Panc1 (cell line): ENCODE measurements at regions not wholly inside any gene's neighbourhood (a gene's known extent, or its start where the extent isn't known, plus 50 kb on each side); places are given as distances from the start of the nearest gene placed in this dataset.

Source experiments
- ATAC-seq: fragments of 200-7000 bp; cut with Tn5 transposase; 2 replicates; pipeline ENCODE4 v1.9.1; 2020; ENCODE audit warnings: mild to moderate bottlenecking, moderate library complexity
- BruUV-seq: library from RNA; stranded (reverse); fragments of 400-500 nt; replicated peaks from 2 replicates; lab custom pipeline; 2021; lab: Mats Ljungman, UMichigan
- CTCF ChIA-PET: fragments of 300-600 bp; sonication (Branson Sonifier 250); formaldehyde crosslinking; loops from one replicate; lab custom pipeline; 2022; ENCODE audit warnings: antibody characterized with exemption; lab: Charles Lee
- POLR2A ChIA-PET: fragments of 300-600 bp; sonication (Branson Sonifier 250); formaldehyde crosslinking; loops from one replicate; lab custom pipeline; 2022; ENCODE audit warnings: antibody characterized with exemption; lab: Charles Lee
- DNase-seq: peaks from one replicate; pipeline ENCODE4 v3.0.0-alpha.2; 2010; ENCODE audit warnings: low read depth, low spot score
- H3K27ac ChIP-seq: 2 replicates; pipeline ENCODE4 v1.5.1; 2011; ENCODE audit warnings: mild to moderate bottlenecking, low read length, inconsistent platforms
- H3K27me3 ChIP-seq: fragments of 200-500 bp; sonication (Bioruptor generic); 2 replicates; pipeline ENCODE4 v1.6.0; 2014; ENCODE audit warnings: low read length, inconsistent platforms; ENCODE audit not compliant: control insufficient read depth, insufficient read depth
- H3K36me3 ChIP-seq: fragments of 200-500 bp; sonication (Bioruptor generic); 2 replicates; pipeline ENCODE4 v1.5.1; 2014; ENCODE audit warnings: inconsistent platforms, mild to moderate bottlenecking, low read length, moderate library complexity; ENCODE audit not compliant: control insufficient read depth, insufficient read depth
- H3K4me1 ChIP-seq: 2 replicates; pipeline ENCODE4 v1.5.1; 2011; ENCODE audit warnings: inconsistent platforms, mild to moderate bottlenecking, low read length, moderate library complexity; ENCODE audit not compliant: control insufficient read depth, insufficient read depth
- H3K4me3 ChIP-seq, 2 experiments: 2 replicates each; pipeline ENCODE4 v1.5.1; 2011 to 2012; ENCODE audit warnings: low read depth in 2 of 2, low read length in 2 of 2, mild to moderate bottlenecking in 2 of 2, inconsistent platforms in 1 of 2, moderate library complexity in 1 of 2
- H3K9me3 ChIP-seq: fragments of 200-500 bp; sonication (Bioruptor generic); 2 replicates; pipeline ENCODE4 v1.5.1; 2014; ENCODE audit warnings: low read depth, mild to moderate bottlenecking, inconsistent platforms, low read length, moderate library complexity; ENCODE audit not compliant: control insufficient read depth, insufficient read depth
- CTCF ChIP-seq: fragments of 450-650 bp; IDR thresholded peaks from 2 replicates; pipeline ENCODE4 v1.5.1; 2017; ENCODE audit warnings: mild to moderate bottlenecking
- POLR2AphosphoS5 ChIP-seq: IDR thresholded peaks from 2 replicates; pipeline ENCODE4 v1.6.1; 2012; ENCODE audit warnings: mild to moderate bottlenecking, low read depth, low read length, moderate library complexity
- SIN3A ChIP-seq: IDR thresholded peaks from 2 replicates; pipeline ENCODE4 v1.6.1; 2012; ENCODE audit warnings: low read depth, mild to moderate bottlenecking, low read length, moderate library complexity, borderline replicate concordance; ENCODE audit not compliant: insufficient read depth
- TCF7L2 ChIP-seq: IDR thresholded peaks from 2 replicates; pipeline ENCODE4 v1.6.1; 2011; ENCODE audit warnings: mild to moderate bottlenecking, low read depth, low read length, inconsistent platforms
- in situ Hi-C: cut with HindIII; loops from 2 replicates; pipeline ENCODE4 v1.10.0; 2016; ENCODE audit warnings: low sequenced_read_pairs, low pct_unique_long_range_greater_than_20kb
- intact Hi-C: fragments of 100-400 bp; cut with micrococcal nuclease; formaldehyde crosslinking; loops from one replicate; pipeline ENCODE4 v1.10.0; 2022; ENCODE audit not compliant: unreplicated experiment
- TF ChIP-seq, protein P1 (sequence below), 2 experiments: IDR thresholded peaks; 2 replicates each; pipeline ENCODE4 v1.6.1; 2011 to 2012; ENCODE audit warnings: low read depth in 2 of 2, control low read depth in 1 of 2, low read length in 1 of 2, mild to moderate bottlenecking in 1 of 2, moderate library complexity in 1 of 2; ENCODE audit not compliant: insufficient read depth in 1 of 2

- no TSS peak for BruUV-seq
- DNase-seq (no peak), ATAC-seq (no peak)
- in situ Hi-C loops (no loop called here), intact Hi-C loops (no loop called here)
- H3K4me3 ChIP-seq = no peak overlapping the region
- H3K36me3 ChIP-seq = no peaks in the 10 kb centered on the region
- H3K27ac ChIP-seq = no peak overlapping the region
- no peaks in the 10 kb centered on the region for H3K9me3 ChIP-seq
- no peaks in the 10 kb centered on the region for H3K4me1 ChIP-seq
- no peaks in the 10 kb centered on the region for H3K27me3 ChIP-seq
- ChIA-PET CTCF (no interaction called here), POLR2A (no interaction called here)
- TF ChIP-seq, protein P1, sequence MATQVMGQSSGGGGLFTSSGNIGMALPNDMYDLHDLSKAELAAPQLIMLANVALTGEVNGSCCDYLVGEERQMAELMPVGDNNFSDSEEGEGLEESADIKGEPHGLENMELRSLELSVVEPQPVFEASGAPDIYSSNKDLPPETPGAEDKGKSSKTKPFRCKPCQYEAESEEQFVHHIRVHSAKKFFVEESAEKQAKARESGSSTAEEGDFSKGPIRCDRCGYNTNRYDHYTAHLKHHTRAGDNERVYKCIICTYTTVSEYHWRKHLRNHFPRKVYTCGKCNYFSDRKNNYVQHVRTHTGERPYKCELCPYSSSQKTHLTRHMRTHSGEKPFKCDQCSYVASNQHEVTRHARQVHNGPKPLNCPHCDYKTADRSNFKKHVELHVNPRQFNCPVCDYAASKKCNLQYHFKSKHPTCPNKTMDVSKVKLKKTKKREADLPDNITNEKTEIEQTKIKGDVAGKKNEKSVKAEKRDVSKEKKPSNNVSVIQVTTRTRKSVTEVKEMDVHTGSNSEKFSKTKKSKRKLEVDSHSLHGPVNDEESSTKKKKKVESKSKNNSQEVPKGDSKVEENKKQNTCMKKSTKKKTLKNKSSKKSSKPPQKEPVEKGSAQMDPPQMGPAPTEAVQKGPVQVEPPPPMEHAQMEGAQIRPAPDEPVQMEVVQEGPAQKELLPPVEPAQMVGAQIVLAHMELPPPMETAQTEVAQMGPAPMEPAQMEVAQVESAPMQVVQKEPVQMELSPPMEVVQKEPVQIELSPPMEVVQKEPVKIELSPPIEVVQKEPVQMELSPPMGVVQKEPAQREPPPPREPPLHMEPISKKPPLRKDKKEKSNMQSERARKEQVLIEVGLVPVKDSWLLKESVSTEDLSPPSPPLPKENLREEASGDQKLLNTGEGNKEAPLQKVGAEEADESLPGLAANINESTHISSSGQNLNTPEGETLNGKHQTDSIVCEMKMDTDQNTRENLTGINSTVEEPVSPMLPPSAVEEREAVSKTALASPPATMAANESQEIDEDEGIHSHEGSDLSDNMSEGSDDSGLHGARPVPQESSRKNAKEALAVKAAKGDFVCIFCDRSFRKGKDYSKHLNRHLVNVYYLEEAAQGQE (IDR thresholded peaks at IDR 0.05; ENCODE audit: insufficient read depth in 1 of 2, low read depth in 2 of 2, low read length in 1 of 2) = no peak
- TF ChIP-seq POLR2AphosphoS5 = no peak
Measured at GRCh38 chr12:86799616-86800015, 543.4 kb upstream of the MGAT4C start.

- no peak for ATAC-seq
- in situ Hi-C loops (no loop called here), intact Hi-C loops (no loop called here)
- POLR2A ChIA-PET = no interaction called here
- Histone ChIP-seq H3K4me3 (no peak overlapping the region), H3K27ac (no peak overlapping the region), H3K9me3 (no peaks in the 10 kb centered on the region), H3K4me1 (no peaks in the 10 kb centered on the region), H3K27me3 (no peaks in the 10 kb centered on the region), H3K36me3 (no peaks in the 10 kb centered on the region)
- TF ChIP-seq SIN3A (no peak), POLR2AphosphoS5 (no peak), CTCF (no peak), TCF7L2 (no peak)
- TF ChIP-seq, protein P1 (IDR thresholded peaks at IDR 0.05; ENCODE audit: insufficient read depth in 1 of 2, low read depth in 2 of 2, low read length in 1 of 2) = no peak
- DNase-seq = no peak
- no TSS peak for BruUV-seq
- CTCF ChIA-PET = no interaction called here
Measured at GRCh38 chr12:86796550-86796949, 540.4 kb upstream of the MGAT4C start.
